ENCODE measurements at regions not wholly inside any gene's neighbourhood (a gene's known extent, or its start where the extent isn't known, plus 50 kb on each side); places are given as distances from the start of the nearest gene placed in this dataset.
A peak's percentile ranks its signal among the peaks of the same experiment; 100 is the strongest.
"Not testable (repeated sequence)": the region's sequence is repeated elsewhere in the genome, so short reads cannot be mapped to it uniquely, and the experiment has no call there.

- DNase-seq (ENCODE audit: low read depth); in situ Hi-C loops (cut with HindIII; ENCODE audit: low pct_unique_long_range_greater_than_20kb, low sequenced_read_pairs): not testable (repeated sequence)
Observed at GRCh38 chr2:75834588-75834987, 123.9 kb upstream of the GCFC2 start.

- peak; percentile 6 for DNase-seq (ENCODE audit: low read depth)
- in situ Hi-C loops (cut with HindIII; ENCODE audit: low pct_unique_long_range_greater_than_20kb, low sequenced_read_pairs) = no loop called here
Observed at GRCh38 chr2:75833386-75833785, 122.7 kb upstream of the GCFC2 start.

- in situ Hi-C loops (cut with HindIII; ENCODE audit: low pct_unique_long_range_greater_than_20kb, low sequenced_read_pairs) = no loop called here
- no peak for DNase-seq (ENCODE audit: low read depth)
Observed at GRCh38 chr2:75828826-75829225, 118.1 kb upstream of the GCFC2 start.

- in situ Hi-C loops (cut with HindIII; ENCODE audit: low pct_unique_long_range_greater_than_20kb, low sequenced_read_pairs); DNase-seq (ENCODE audit: low read depth): not testable (repeated sequence)
Observed at GRCh38 chr2:75823515-75823914, 112.8 kb upstream of the GCFC2 start.

GRCh38 chr2:75822336-75822735 is 111.6 kb upstream of the GCFC2 start:
- in situ Hi-C loops (cut with HindIII; ENCODE audit: low pct_unique_long_range_greater_than_20kb, low sequenced_read_pairs) = no loop called here
- no peak for DNase-seq (ENCODE audit: low read depth)

- DNase-seq (ENCODE audit: low read depth) = no peak
- in situ Hi-C loops (cut with HindIII; ENCODE audit: low pct_unique_long_range_greater_than_20kb, low sequenced_read_pairs) = no loop called here
Observed at GRCh38 chr2:75820693-75821092, 110.0 kb upstream of the GCFC2 start.

- in situ Hi-C loops (cut with HindIII; ENCODE audit: low pct_unique_long_range_greater_than_20kb, low sequenced_read_pairs) = no loop called here
Observed at GRCh38 chr2:75810611-75811330, 100.1 kb upstream of the GCFC2 start.

GRCh38 chr2:75808793-75809535 is 98.2 kb upstream of the GCFC2 start:
- in situ Hi-C loops (cut with HindIII; ENCODE audit: low pct_unique_long_range_greater_than_20kb, low sequenced_read_pairs) = no loop called here
- DNase-seq (ENCODE audit: low read depth) = no peak

More at GRCh38 chr2:75810611-75811330, 100.1 kb upstream of the GCFC2 start:
- DNase-seq (ENCODE audit: low read depth) = no peak

- no peak for DNase-seq (ENCODE audit: low read depth)
- in situ Hi-C loops (cut with HindIII; ENCODE audit: low pct_unique_long_range_greater_than_20kb, low sequenced_read_pairs) = no loop called here
Observed at GRCh38 chr2:75807992-75808391, 97.3 kb upstream of the GCFC2 start.

GRCh38 chr2:75801234-75801982 is 90.7 kb upstream of the GCFC2 start:
- in situ Hi-C loops (cut with HindIII; ENCODE audit: low pct_unique_long_range_greater_than_20kb, low sequenced_read_pairs) = no loop called here
- no peak for DNase-seq (ENCODE audit: low read depth)

GRCh38 chr2:75800456-75800855 is 89.7 kb upstream of the GCFC2 start:
- in situ Hi-C loops (cut with HindIII; ENCODE audit: low pct_unique_long_range_greater_than_20kb, low sequenced_read_pairs) = no loop called here
- no peak for DNase-seq (ENCODE audit: low read depth)

GRCh38 chr2:75799859-75800258 is 89.1 kb upstream of the GCFC2 start:
- no peak for DNase-seq (ENCODE audit: low read depth)
- in situ Hi-C loops (cut with HindIII; ENCODE audit: low pct_unique_long_range_greater_than_20kb, low sequenced_read_pairs) = no loop called here

GRCh38 chr2:75798569-75798968 is 87.9 kb upstream of the GCFC2 start:
- in situ Hi-C loops (cut with HindIII; ENCODE audit: low pct_unique_long_range_greater_than_20kb, low sequenced_read_pairs) = no loop called here
- no peak for DNase-seq (ENCODE audit: low read depth)

- in situ Hi-C loops (cut with HindIII; ENCODE audit: low pct_unique_long_range_greater_than_20kb, low sequenced_read_pairs) = no loop called here
Observed at GRCh38 chr2:75792996-75793395, 82.3 kb upstream of the GCFC2 start.

GRCh38 chr2:75792146-75792545 is 81.4 kb upstream of the GCFC2 start:
- in situ Hi-C loops (cut with HindIII; ENCODE audit: low pct_unique_long_range_greater_than_20kb, low sequenced_read_pairs) = no loop called here
- no peak for DNase-seq (ENCODE audit: low read depth)

More at GRCh38 chr2:75792996-75793395, 82.3 kb upstream of the GCFC2 start:
- DNase-seq (ENCODE audit: low read depth) = no peak

GRCh38 chr2:75790814-75791467 is 80.2 kb upstream of the GCFC2 start:
- no peak for DNase-seq (ENCODE audit: low read depth)
- in situ Hi-C loops (cut with HindIII; ENCODE audit: low pct_unique_long_range_greater_than_20kb, low sequenced_read_pairs) = no loop called here

GRCh38 chr2:75790121-75790813 is 79.6 kb upstream of the GCFC2 start:
- in situ Hi-C loops (cut with HindIII; ENCODE audit: low pct_unique_long_range_greater_than_20kb, low sequenced_read_pairs) = no loop called here
- DNase-seq (ENCODE audit: low read depth) = no peak

- in situ Hi-C loops (cut with HindIII; ENCODE audit: low pct_unique_long_range_greater_than_20kb, low sequenced_read_pairs) = no loop called here
- DNase-seq (ENCODE audit: low read depth) = no peak
Observed at GRCh38 chr2:75788902-75789301, 78.2 kb upstream of the GCFC2 start.

Measured in Caki2 (cell line).